ENCODE measurements at regions not wholly inside any gene's neighbourhood (a gene's known extent, or its start where the extent isn't known, plus 50 kb on each side); places are given as distances from the start of the nearest gene placed in this dataset.

GRCh38 chr5:113689647-113690046 is 176.2 kb downstream of the YTHDC2 start:
- TF ChIP-seq, protein P1, sequence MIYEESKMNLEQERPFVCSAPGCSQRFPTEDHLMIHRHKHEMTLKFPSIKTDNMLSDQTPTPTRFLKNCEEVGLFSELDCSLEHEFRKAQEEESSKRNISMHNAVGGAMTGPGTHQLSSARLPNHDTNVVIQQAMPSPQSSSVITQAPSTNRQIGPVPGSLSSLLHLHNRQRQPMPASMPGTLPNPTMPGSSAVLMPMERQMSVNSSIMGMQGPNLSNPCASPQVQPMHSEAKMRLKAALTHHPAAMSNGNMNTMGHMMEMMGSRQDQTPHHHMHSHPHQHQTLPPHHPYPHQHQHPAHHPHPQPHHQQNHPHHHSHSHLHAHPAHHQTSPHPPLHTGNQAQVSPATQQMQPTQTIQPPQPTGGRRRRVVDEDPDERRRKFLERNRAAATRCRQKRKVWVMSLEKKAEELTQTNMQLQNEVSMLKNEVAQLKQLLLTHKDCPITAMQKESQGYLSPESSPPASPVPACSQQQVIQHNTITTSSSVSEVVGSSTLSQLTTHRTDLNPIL (CRISPR knock-in tag; IDR thresholded peaks at IDR 0.05; ENCODE audit: low read depth) = no peak
- TF ChIP-seq ZC3H10 (CRISPR knock-in tag; IDR thresholded peaks at IDR 0.05) (no peak), ARNTL (CRISPR knock-in tag; IDR thresholded peaks at IDR 0.05; ENCODE audit: borderline replicate concordance, low read depth) (no peak), OSR1 (CRISPR knock-in tag; IDR thresholded peaks at IDR 0.05) (no peak), TSHZ2 (CRISPR knock-in tag; IDR thresholded peaks at IDR 0.05) (no peak), CSDC2 (CRISPR knock-in tag; IDR thresholded peaks at IDR 0.05) (no peak), ZFP30 (CRISPR knock-in tag; IDR thresholded peaks at IDR 0.05) (no peak)
- TF ChIP-seq, protein P2, sequence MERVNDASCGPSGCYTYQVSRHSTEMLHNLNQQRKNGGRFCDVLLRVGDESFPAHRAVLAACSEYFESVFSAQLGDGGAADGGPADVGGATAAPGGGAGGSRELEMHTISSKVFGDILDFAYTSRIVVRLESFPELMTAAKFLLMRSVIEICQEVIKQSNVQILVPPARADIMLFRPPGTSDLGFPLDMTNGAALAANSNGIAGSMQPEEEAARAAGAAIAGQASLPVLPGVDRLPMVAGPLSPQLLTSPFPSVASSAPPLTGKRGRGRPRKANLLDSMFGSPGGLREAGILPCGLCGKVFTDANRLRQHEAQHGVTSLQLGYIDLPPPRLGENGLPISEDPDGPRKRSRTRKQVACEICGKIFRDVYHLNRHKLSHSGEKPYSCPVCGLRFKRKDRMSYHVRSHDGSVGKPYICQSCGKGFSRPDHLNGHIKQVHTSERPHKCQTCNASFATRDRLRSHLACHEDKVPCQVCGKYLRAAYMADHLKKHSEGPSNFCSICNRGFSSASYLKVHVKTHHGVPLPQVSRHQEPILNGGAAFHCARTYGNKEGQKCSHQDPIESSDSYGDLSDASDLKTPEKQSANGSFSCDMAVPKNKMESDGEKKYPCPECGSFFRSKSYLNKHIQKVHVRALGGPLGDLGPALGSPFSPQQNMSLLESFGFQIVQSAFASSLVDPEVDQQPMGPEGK (CRISPR knock-in tag; IDR thresholded peaks at IDR 0.05; ENCODE audit: borderline replicate concordance) = no peak

All from SK-N-SH treated with all-trans-retinoic acid at 6 μM for 48 hours (cell line).